ENCODE measurements at regions not wholly inside any gene's neighbourhood (a gene's known extent, or its start where the extent isn't known, plus 50 kb on each side); places are given as distances from the start of the nearest gene placed in this dataset.
"Not testable (repeated sequence)": the region's sequence is repeated elsewhere in the genome, so short reads cannot be mapped to it uniquely, and the experiment has no call there.

- CTCF ChIA-PET (ENCODE audit: partially characterized antibody); H4K8ac ChIP-seq (ENCODE audit: extremely low read depth, insufficient read depth, low read length); H3K4me3 ChIP-seq (ENCODE audit: extremely low read depth in 1 of 4, insufficient read depth in 2 of 4, low read depth in 3 of 4, low read length in 4 of 4); FAIRE-seq; H4K20me1 ChIP-seq (replicated peaks in 1 of 2; ENCODE audit: control insufficient read depth in 1 of 2, insufficient read depth in 2 of 2, low read length in 2 of 2); H3K9me3 ChIP-seq (ENCODE audit: insufficient read depth in 2 of 2, low read depth in 1 of 2, low read length in 1 of 2); H2BK120ac ChIP-seq (replicated peaks; ENCODE audit: low read depth, low read length); H3K18ac ChIP-seq (ENCODE audit: extremely low read depth, low read length); H3K14ac ChIP-seq (ENCODE audit: insufficient read length); H3K4me2 ChIP-seq (ENCODE audit: insufficient read depth in 1 of 2, low read depth in 2 of 2, low read length in 2 of 2); H3K9ac ChIP-seq (replicated peaks in 1 of 4; ENCODE audit: extremely low read depth in 1 of 4, low read depth in 3 of 4, low read length in 3 of 4); H2AFZ ChIP-seq (ENCODE audit: low read length); H4K5ac ChIP-seq (ENCODE audit: insufficient read length, low read depth, low read length); H2BK15ac ChIP-seq (ENCODE audit: low read length); H2BK20ac ChIP-seq (ENCODE audit: low read length); H2AK5ac ChIP-seq (ENCODE audit: low read depth, low read length); H3K79me2 ChIP-seq (ENCODE audit: control insufficient read depth in 1 of 2, insufficient read depth in 2 of 2, low read length in 2 of 2); H3K4ac ChIP-seq (replicated peaks; ENCODE audit: insufficient read length, low read depth, low read length); H3K56ac ChIP-seq (replicated peaks; ENCODE audit: insufficient read length, low read depth, low read length); H3K23me2 ChIP-seq (ENCODE audit: low read depth, low read length); H3K27me3 ChIP-seq (replicated peaks in 1 of 4; ENCODE audit: control insufficient read depth in 3 of 4, extremely low read depth in 1 of 4, insufficient read depth in 3 of 4, low read length in 3 of 4); H3K79me1 ChIP-seq (ENCODE audit: low read depth, low read length); H2BK5ac ChIP-seq (ENCODE audit: low read depth, low read length); DNase-seq (ENCODE audit: low read depth in 1 of 2, low spot score in 2 of 2); H3K4me1 ChIP-seq (replicated peaks in 1 of 4; ENCODE audit: control insufficient read depth in 3 of 4, insufficient read depth in 4 of 4, low read length in 3 of 4); H2BK12ac ChIP-seq (ENCODE audit: low read depth, low read length); H3K36me3 ChIP-seq (ENCODE audit: control insufficient read depth in 2 of 4, insufficient read depth in 4 of 4, low read length in 3 of 4); POLR2A ChIA-PET (ENCODE audit: partially characterized antibody); H3K27ac ChIP-seq (ENCODE audit: low read depth, low read length); H3K23ac ChIP-seq (ENCODE audit: insufficient read length); H4K91ac ChIP-seq (replicated peaks; ENCODE audit: insufficient read length, low read length): not testable (repeated sequence)
- TF ChIP-seq CTCF (IDR thresholded peaks at IDR 0.05; ENCODE audit: control extremely low read depth in 1 of 3, insufficient read depth in 1 of 3, low read depth in 1 of 3, low read length in 3 of 3) = peak in 2 of 3 experiments; percentile 3 to 4; a peak in 2 of 4 replicates
- WGBS, 2 experiments (ENCODE audit: extremely low coverage in 1 of 2, insufficient coverage in 1 of 2, insufficient read length in 1 of 2, insufficient replicate concordance in 2 of 2, low coverage in 1 of 2, low lambda C conversion rate in 2 of 2, missing lambda C conversion rate in 1 of 2) = 90% methylated on average over 4 of the region's 4 CpGs; no CpG with 5 or more reads in 1 of the 2 experiments
These were observed 104.5 kb downstream of the ART5 start for GRCh38 chr11:3537254-3537653.

Measured in H1 (cell line).